ENCODE measurements at regions not wholly inside any gene's neighbourhood (a gene's known extent, or its start where the extent isn't known, plus 50 kb on each side); places are given as distances from the start of the nearest gene placed in this dataset.
"Not testable (repeated sequence)": the region's sequence is repeated elsewhere in the genome, so short reads cannot be mapped to it uniquely, and the experiment has no call there.

- not testable (repeated sequence) for TF ChIP-seq CTCF, POLR2A (IDR thresholded peaks at IDR 0.05)
Measured at GRCh38 chr9:138207300-138208179, 330.0 kb downstream of the CACNA1B start.

Data from body of pancreas (tissue), 4 donors.